ENCODE measurements at regions not wholly inside any gene's neighbourhood (a gene's known extent, or its start where the extent isn't known, plus 50 kb on each side); places are given as distances from the start of the nearest gene placed in this dataset.

GRCh38 chr1:68889471-68889870, 392.6 kb upstream of the DEPDC1 start:
- no peak overlapping the region for H3K9ac ChIP-seq (ENCODE audit: extremely low read depth, low read length, poor library complexity, severe bottlenecking)
- TF ChIP-seq CTCF (conservative IDR thresholded peaks at IDR 0.05) = no peak
- no peaks in the 10 kb centered on the region for H3K9me3 ChIP-seq (ENCODE audit: control insufficient read depth, low read length)
- no peaks in the 10 kb centered on the region for H3K27me3 ChIP-seq (ENCODE audit: control insufficient read depth, insufficient read depth, low read length, poor library complexity, severe bottlenecking)
- Mint-ChIP-seq H3K27ac (peak overlapping the region; percentile 2), H3K9me3 (no peaks in the 10 kb centered on the region), H3K36me3 (ENCODE audit: low read depth) (peaks cover 5% of the 10 kb centered on the region), H3K4me1 (peaks cover 2% of the 10 kb centered on the region), H3K4me3 (no peak overlapping the region), H3K27me3 (ENCODE audit: insufficient read depth) (no peaks in the 10 kb centered on the region)
- DNase-seq = no peak
- 78 to 100% methylated on average over 2 to 5 of the region's 5 CpGs for WGBS, 2 experiments (ENCODE audit: insufficient coverage in 1 of 2, insufficient read length in 1 of 2)
- H3K4me3 ChIP-seq (ENCODE audit: low read length) = no peak overlapping the region
- no peaks in the 10 kb centered on the region for H3K4me1 ChIP-seq (ENCODE audit: control insufficient read depth, insufficient read depth, low read length)
- no peaks in the 10 kb centered on the region for H3K36me3 ChIP-seq (ENCODE audit: control insufficient read depth, insufficient read depth, low read length)
- H3K27ac ChIP-seq (ENCODE audit: low read depth, low read length) = no peak overlapping the region

- Histone ChIP-seq H3K27ac (ENCODE audit: low read depth, low read length) (no peak overlapping the region), H3K27me3 (ENCODE audit: control insufficient read depth, insufficient read depth, low read length, poor library complexity, severe bottlenecking) (no peaks in the 10 kb centered on the region), H3K4me3 (ENCODE audit: low read length) (no peak overlapping the region), H3K9me3 (ENCODE audit: control insufficient read depth, low read length) (no peaks in the 10 kb centered on the region), H3K4me1 (ENCODE audit: control insufficient read depth, insufficient read depth, low read length) (no peaks in the 10 kb centered on the region), H3K36me3 (ENCODE audit: control insufficient read depth, insufficient read depth, low read length) (no peaks in the 10 kb centered on the region), H3K9ac (ENCODE audit: extremely low read depth, low read length, poor library complexity, severe bottlenecking) (no peak overlapping the region)
- whole genome bisulfite sequencing, 2 experiments (ENCODE audit: insufficient coverage in 1 of 2, insufficient read length in 1 of 2) = 90 to 96% methylated on average over 2 to 3 of the region's 3 CpGs
- Mint-ChIP-seq H3K9me3 (peaks cover 2% of the 10 kb centered on the region), H3K4me1 (peaks cover 2% of the 10 kb centered on the region), H3K27ac (no peak overlapping the region), H3K27me3 (ENCODE audit: insufficient read depth) (no peaks in the 10 kb centered on the region), H3K36me3 (ENCODE audit: low read depth) (peaks cover 3% of the 10 kb centered on the region), H3K4me3 (no peak overlapping the region)
- no peak for DNase-seq
- TF ChIP-seq CTCF (conservative IDR thresholded peaks at IDR 0.05) = no peak
These were observed 393.9 kb upstream of the DEPDC1 start for GRCh38 chr1:68890736-68891135.

GRCh38 chr1:68904477-68904876, 407.6 kb upstream of the DEPDC1 start:
- Mint-ChIP-seq H3K9me3 (peaks cover 5% of the 10 kb centered on the region), H3K36me3 (ENCODE audit: low read depth) (no peaks in the 10 kb centered on the region), H3K4me1 (no peaks in the 10 kb centered on the region), H3K27me3 (ENCODE audit: insufficient read depth) (no peaks in the 10 kb centered on the region), H3K4me3 (no peak overlapping the region), H3K27ac (no peak overlapping the region)
- Histone ChIP-seq H3K9ac (ENCODE audit: extremely low read depth, low read length, poor library complexity, severe bottlenecking) (no peak overlapping the region), H3K9me3 (ENCODE audit: control insufficient read depth, low read length) (peaks cover 4% of the 10 kb centered on the region), H3K4me3 (ENCODE audit: low read length) (no peak overlapping the region), H3K4me1 (ENCODE audit: control insufficient read depth, insufficient read depth, low read length) (no peaks in the 10 kb centered on the region), H3K36me3 (ENCODE audit: control insufficient read depth, insufficient read depth, low read length) (no peaks in the 10 kb centered on the region), H3K27ac (ENCODE audit: low read depth, low read length) (peak overlapping the region; percentile 51), H3K27me3 (ENCODE audit: control insufficient read depth, insufficient read depth, low read length, poor library complexity, severe bottlenecking) (no peaks in the 10 kb centered on the region)
- DNase-seq = peak; percentile 49
- WGBS, 2 experiments (ENCODE audit: insufficient coverage in 1 of 2, insufficient read length in 1 of 2) = 42 to 67% methylated on average over 2 to 3 of the region's 3 CpGs
- TF ChIP-seq CTCF (conservative IDR thresholded peaks at IDR 0.05) = no peak

Measured in endodermal cell (in vitro differentiated cells).